Testis (tissue), 2 donors: ENCODE measurements at regions not wholly inside any gene's neighbourhood (a gene's known extent, or its start where the extent isn't known, plus 50 kb on each side); places are given as distances from the start of the nearest gene placed in this dataset.
A peak's percentile ranks its signal among the peaks of the same experiment; 100 is the strongest.

Experiments used
- DNase-seq: peaks from one replicate; pipeline ENCODE4 v3.0.0-alpha.2; 2019
- H3K27ac ChIP-seq, 2 donors: fragments of 200-600 bp; sonication (generic); one replicate each; pipeline ENCODE4 v1.5.1; 2019
- H3K27me3 ChIP-seq: fragments of 200-600 bp; sonication (generic); one replicate; pipeline ENCODE4 v1.5.1; 2019
- H3K36me3 ChIP-seq: fragments of 200-600 bp; sonication (generic); one replicate; pipeline ENCODE4 v1.5.1; 2017; ENCODE audit warnings: low read depth; ENCODE audit errors: missing control alignments
- H3K4me1 ChIP-seq: fragments of 200-600 bp; sonication (generic); one replicate; pipeline ENCODE4 v1.5.1; 2019
- H3K4me3 ChIP-seq, 2 donors: fragments of 200-600 bp; sonication (generic); one replicate each; pipeline ENCODE4 v1.5.1; 2017 to 2019
- H3K9me3 ChIP-seq: fragments of 200-600 bp; sonication (generic); one replicate; pipeline ENCODE4 v1.5.1; 2017
- CTCF ChIP-seq, 3 experiments: fragments of 450-650 bp in 2 of 3; fragments of 200-600 bp in 1 of 3; sonication (generic) in 1 of 3; IDR thresholded peaks; one replicate each; pipeline ENCODE4 v1.5.1; 2016 to 2019; ENCODE audit warnings: antibody characterized with exemption in 3 of 3, mild to moderate bottlenecking in 2 of 3, moderate library complexity in 1 of 3
- POLR2A ChIP-seq: fragments of 450-650 bp; IDR thresholded peaks from one replicate; pipeline ENCODE4 v1.6.1; 2017; ENCODE audit warnings: antibody characterized with exemption, mild to moderate bottlenecking, moderate library complexity
- WGBS, 2 donors: methylation state at CpG; one replicate each; pipeline ENCODE4 v1.1.5; 2018; 5-methylcytosine and 5-hydroxymethylcytosine counted together
- intact Hi-C: fragments of 100-400 bp; cut with DNase I; formaldehyde crosslinking; loops from one replicate; pipeline ENCODE4 v1.15.1; 2023; ENCODE audit warnings: low total_unique reads

GRCh38 chr7:153808117-153808516 is 244.1 kb upstream of the DPP6 start:
- intact Hi-C loops = no loop called here
- Histone ChIP-seq H3K9me3 (no peaks in the 10 kb centered on the region), H3K27ac (no peak overlapping the region), H3K27me3 (no peaks in the 10 kb centered on the region), H3K36me3 (no peaks in the 10 kb centered on the region), H3K4me3 (no peak overlapping the region), H3K4me1 (no peaks in the 10 kb centered on the region)
- TF ChIP-seq POLR2A = no peak
- no peak for TF ChIP-seq CTCF (IDR thresholded peaks at IDR 0.05)
- DNase-seq = no peak
- WGBS, 2 donors = 81 to 89% methylated on average over 12 of the region's 12 CpGs

- H3K4me3 ChIP-seq = no peak overlapping the region
- WGBS, 2 donors = 88 to 89% methylated on average over 9 of the region's 9 CpGs
- H3K27me3 ChIP-seq = no peaks in the 10 kb centered on the region
- H3K4me1 ChIP-seq = no peaks in the 10 kb centered on the region
- intact Hi-C loops = no loop called here
- no peaks in the 10 kb centered on the region for H3K9me3 ChIP-seq
- no peaks in the 10 kb centered on the region for H3K36me3 ChIP-seq
- H3K27ac ChIP-seq = no peak overlapping the region
- no peak for DNase-seq
- TF ChIP-seq CTCF (IDR thresholded peaks at IDR 0.05) (no peak), POLR2A (no peak)
Observed at GRCh38 chr7:153829525-153829924, 222.7 kb upstream of the DPP6 start.

GRCh38 chr7:153832160-153832559 is 220.0 kb upstream of the DPP6 start:
- Histone ChIP-seq H3K27ac (no peak overlapping the region), H3K9me3 (no peaks in the 10 kb centered on the region), H3K36me3 (no peaks in the 10 kb centered on the region), H3K27me3 (no peaks in the 10 kb centered on the region), H3K4me1 (no peaks in the 10 kb centered on the region), H3K4me3 (no peak overlapping the region)
- intact Hi-C loops = no loop called here
- WGBS, 2 donors = 36 to 54% methylated on average over 4 of the region's 4 CpGs
- TF ChIP-seq POLR2A (no peak), CTCF (IDR thresholded peaks at IDR 0.05) (no peak)
- peak; percentile 54 for DNase-seq

- 61 to 63% methylated on average over 4 of the region's 4 CpGs for WGBS, 2 donors
- Histone ChIP-seq H3K4me3 (no peak overlapping the region), H3K9me3 (no peaks in the 10 kb centered on the region), H3K4me1 (no peaks in the 10 kb centered on the region), H3K27ac (no peak overlapping the region), H3K36me3 (no peaks in the 10 kb centered on the region), H3K27me3 (no peaks in the 10 kb centered on the region)
- TF ChIP-seq POLR2A = no peak
- no peak for TF ChIP-seq CTCF (IDR thresholded peaks at IDR 0.05)
- DNase-seq = no peak
- intact Hi-C loops = no loop called here
Observed at GRCh38 chr7:153835103-153835502, 217.1 kb upstream of the DPP6 start.

- Histone ChIP-seq H3K4me1 (no peaks in the 10 kb centered on the region), H3K36me3 (no peaks in the 10 kb centered on the region), H3K9me3 (no peaks in the 10 kb centered on the region), H3K4me3 (no peak overlapping the region), H3K27me3 (no peaks in the 10 kb centered on the region), H3K27ac (no peak overlapping the region)
- DNase-seq = no peak
- 66 to 70% methylated on average over 7 of the region's 7 CpGs for WGBS, 2 donors
- TF ChIP-seq POLR2A (no peak), CTCF (IDR thresholded peaks at IDR 0.05) (no peak)
- intact Hi-C loops = no loop called here
Observed at GRCh38 chr7:153835712-153836265, 216.4 kb upstream of the DPP6 start.
